Peyer's patch (tissue), 4 donors: ENCODE measurements at regions not wholly inside any gene's neighbourhood (a gene's known extent, or its start where the extent isn't known, plus 50 kb on each side); places are given as distances from the start of the nearest gene placed in this dataset.

Experiments
- DNase-seq, 3 donors: peaks; one replicate each; pipeline ENCODE4 v3.0.0-alpha.2; 2017 to 2019
- H3K27ac ChIP-seq, 4 donors: fragments of 200-600 bp; sonication (generic); one replicate each; pipeline ENCODE4 v1.5.1; 2016 to 2019
- H3K27me3 ChIP-seq, 2 donors: fragments of 200-600 bp; sonication (generic); one replicate each; pipeline ENCODE4 v1.5.1; 2019
- H3K36me3 ChIP-seq, 3 donors: fragments of 200-600 bp; sonication (generic); one replicate each; pipeline ENCODE4 v1.5.1; 2016 to 2019
- H3K4me1 ChIP-seq, 4 donors: fragments of 200-600 bp; sonication (generic); one replicate each; pipeline ENCODE4 v1.5.1; 2016 to 2019
- H3K4me3 ChIP-seq, 4 donors: fragments of 200-600 bp; sonication (generic); 1 replicate in 3 of 4; 2 replicates in 1 of 4; pipeline ENCODE4 v1.5.1; 2016 to 2019; ENCODE audit warnings: mild to moderate bottlenecking in 1 of 4
- H3K9me3 ChIP-seq, 4 donors: fragments of 200-600 bp; sonication (generic); one replicate each; pipeline ENCODE4 v1.5.1; 2016 to 2019; ENCODE audit warnings: mild to moderate bottlenecking in 1 of 4
- POLR2A ChIP-seq, 2 donors: fragments of 450-650 bp; IDR thresholded peaks; one replicate each; pipeline ENCODE4 v1.5.1; 2017; ENCODE audit warnings: antibody characterized with exemption in 2 of 2, mild to moderate bottlenecking in 2 of 2, moderate library complexity in 2 of 2
- TF ChIP-seq, protein P1 (sequence below), 6 experiments: fragments of 450-650 bp in 4 of 6; fragments of 200-600 bp in 2 of 6; sonication (generic) in 1 of 6; IDR thresholded peaks; one replicate each; pipeline ENCODE4 v1.5.1; 2017 to 2019; ENCODE audit warnings: antibody characterized with exemption in 6 of 6, mild to moderate bottlenecking in 3 of 6, moderate library complexity in 1 of 6

GRCh38 chr9:134544388-134545214 is 97.0 kb upstream of the COL5A1 start:
- no peak overlapping the region for H3K4me3 ChIP-seq
- DNase-seq = peak in 1 of 3 donors; percentile 41
- H3K36me3 ChIP-seq = no peaks in the 10 kb centered on the region
- H3K27me3 ChIP-seq = no peaks in the 10 kb centered on the region
- peak overlapping the region in 3 of 4 donors; percentile 55 to 80 (median 55) for H3K27ac ChIP-seq
- H3K4me1 ChIP-seq = no peaks in the 10 kb centered on the region
- no peaks in the 10 kb centered on the region for H3K9me3 ChIP-seq
- TF ChIP-seq POLR2A (IDR thresholded peaks at IDR 0.05) = no peak
- TF ChIP-seq, protein P1, sequence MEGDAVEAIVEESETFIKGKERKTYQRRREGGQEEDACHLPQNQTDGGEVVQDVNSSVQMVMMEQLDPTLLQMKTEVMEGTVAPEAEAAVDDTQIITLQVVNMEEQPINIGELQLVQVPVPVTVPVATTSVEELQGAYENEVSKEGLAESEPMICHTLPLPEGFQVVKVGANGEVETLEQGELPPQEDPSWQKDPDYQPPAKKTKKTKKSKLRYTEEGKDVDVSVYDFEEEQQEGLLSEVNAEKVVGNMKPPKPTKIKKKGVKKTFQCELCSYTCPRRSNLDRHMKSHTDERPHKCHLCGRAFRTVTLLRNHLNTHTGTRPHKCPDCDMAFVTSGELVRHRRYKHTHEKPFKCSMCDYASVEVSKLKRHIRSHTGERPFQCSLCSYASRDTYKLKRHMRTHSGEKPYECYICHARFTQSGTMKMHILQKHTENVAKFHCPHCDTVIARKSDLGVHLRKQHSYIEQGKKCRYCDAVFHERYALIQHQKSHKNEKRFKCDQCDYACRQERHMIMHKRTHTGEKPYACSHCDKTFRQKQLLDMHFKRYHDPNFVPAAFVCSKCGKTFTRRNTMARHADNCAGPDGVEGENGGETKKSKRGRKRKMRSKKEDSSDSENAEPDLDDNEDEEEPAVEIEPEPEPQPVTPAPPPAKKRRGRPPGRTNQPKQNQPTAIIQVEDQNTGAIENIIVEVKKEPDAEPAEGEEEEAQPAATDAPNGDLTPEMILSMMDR (IDR thresholded peaks at IDR 0.05) = no peak

DNA sequence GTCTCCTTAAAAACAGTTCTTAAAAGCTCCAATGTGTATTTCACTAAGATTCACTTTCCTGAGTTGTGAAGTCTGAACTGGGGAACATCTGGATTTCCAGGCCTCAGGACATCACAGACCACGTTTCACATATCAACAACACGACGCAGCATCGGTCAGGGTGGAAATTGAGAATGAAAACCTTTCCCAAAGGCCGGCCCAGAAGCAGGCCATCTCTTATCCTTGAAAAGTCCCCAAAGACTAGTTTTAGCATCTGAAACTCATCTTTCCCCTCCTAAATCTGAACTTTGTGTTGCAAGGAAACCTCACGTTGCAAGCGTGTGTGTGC is 96.4 kb upstream of the COL5A1 start:
- no peak overlapping the region for H3K4me3 ChIP-seq
- no peaks in the 10 kb centered on the region for H3K27me3 ChIP-seq
- H3K36me3 ChIP-seq = no peaks in the 10 kb centered on the region
- DNase-seq = no peak
- TF ChIP-seq, protein P1 (IDR thresholded peaks at IDR 0.05) = no peak
- no peak for TF ChIP-seq POLR2A (IDR thresholded peaks at IDR 0.05)
- H3K9me3 ChIP-seq = no peaks in the 10 kb centered on the region
- H3K27ac ChIP-seq = peak overlapping the region in 2 of 4 donors; percentile 55 to 80
- H3K4me1 ChIP-seq = no peaks in the 10 kb centered on the region

DNA sequence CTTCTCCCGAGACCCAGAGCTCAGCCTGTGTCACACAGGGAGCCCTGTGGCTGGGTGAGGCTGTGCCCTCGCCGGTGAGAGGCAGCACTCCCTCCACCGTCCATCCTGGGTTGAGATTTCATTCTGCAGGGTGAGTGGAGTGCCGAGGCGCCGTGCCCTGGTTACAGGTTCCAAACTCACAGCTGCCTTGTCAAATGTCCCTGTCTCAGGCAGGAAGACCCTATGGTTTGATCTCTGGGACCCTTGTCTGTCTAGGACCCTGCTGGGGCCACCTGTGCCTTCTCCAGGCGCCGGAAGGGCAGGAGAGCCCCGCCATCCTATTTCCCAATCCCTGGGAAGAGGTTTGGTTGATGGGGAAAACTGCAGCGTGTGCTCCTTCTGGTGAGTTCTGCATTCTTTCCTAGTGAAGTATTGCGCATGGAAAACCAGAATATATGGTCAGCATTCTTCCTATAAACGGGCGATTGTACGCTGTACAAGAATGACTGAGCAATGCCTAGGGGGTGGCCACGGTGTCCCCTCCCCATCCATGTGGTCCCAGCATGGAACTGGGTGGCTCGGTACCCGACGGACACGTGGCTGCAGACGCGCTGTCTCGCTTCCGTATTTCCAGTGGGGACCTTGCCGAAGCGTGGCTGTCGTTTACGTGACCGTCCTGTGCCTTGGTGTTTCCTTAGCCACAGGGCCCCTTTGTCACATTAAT is 95.9 kb upstream of the COL5A1 start:
- Histone ChIP-seq H3K27me3 (no peaks in the 10 kb centered on the region), H3K27ac (peak overlapping the region; percentile 25 to 80 (median 44)), H3K36me3 (no peaks in the 10 kb centered on the region), H3K4me3 (no peak overlapping the region), H3K4me1 (no peaks in the 10 kb centered on the region), H3K9me3 (no peaks in the 10 kb centered on the region)
- peak in 1 of 3 donors; percentile 45 for DNase-seq
- TF ChIP-seq, protein P1 (IDR thresholded peaks at IDR 0.05) = no peak
- TF ChIP-seq POLR2A (IDR thresholded peaks at IDR 0.05) = no peak

DNA sequence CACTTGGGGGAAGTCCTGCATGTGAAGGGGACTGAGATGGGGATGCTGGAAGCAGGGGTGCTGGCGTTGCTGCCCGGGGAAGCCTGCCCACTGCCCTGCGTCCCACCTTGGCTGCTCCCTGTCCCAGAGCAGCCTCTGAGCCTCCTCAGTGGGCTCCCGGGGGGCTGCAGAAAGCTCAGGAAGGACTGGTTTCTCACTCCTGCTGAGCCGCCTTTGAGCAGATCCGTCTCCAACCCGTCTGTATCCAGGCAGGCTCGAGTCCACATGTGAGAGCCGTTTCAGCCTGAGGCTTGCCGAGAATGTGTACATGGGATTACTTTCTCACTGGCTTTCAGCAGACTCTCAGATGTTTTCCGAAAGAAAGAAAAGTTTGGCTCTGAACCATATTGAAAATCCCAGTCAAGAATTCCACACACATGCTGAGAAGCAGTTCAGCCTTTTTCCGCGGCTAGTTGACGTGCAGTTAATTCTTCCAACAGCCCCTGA is 95.3 kb upstream of the COL5A1 start:
- Histone ChIP-seq H3K4me1 (peaks cover 0 to 2% (median 0%) of the 10 kb centered on the region in 4 donors), H3K27me3 (no peaks in the 10 kb centered on the region), H3K27ac (peak overlapping the region; percentile 25 to 80 (median 44)), H3K36me3 (no peaks in the 10 kb centered on the region), H3K9me3 (no peaks in the 10 kb centered on the region), H3K4me3 (no peak overlapping the region)
- no peak for DNase-seq
- TF ChIP-seq, protein P1 (IDR thresholded peaks at IDR 0.05) = no peak
- no peak for TF ChIP-seq POLR2A (IDR thresholded peaks at IDR 0.05)

DNA sequence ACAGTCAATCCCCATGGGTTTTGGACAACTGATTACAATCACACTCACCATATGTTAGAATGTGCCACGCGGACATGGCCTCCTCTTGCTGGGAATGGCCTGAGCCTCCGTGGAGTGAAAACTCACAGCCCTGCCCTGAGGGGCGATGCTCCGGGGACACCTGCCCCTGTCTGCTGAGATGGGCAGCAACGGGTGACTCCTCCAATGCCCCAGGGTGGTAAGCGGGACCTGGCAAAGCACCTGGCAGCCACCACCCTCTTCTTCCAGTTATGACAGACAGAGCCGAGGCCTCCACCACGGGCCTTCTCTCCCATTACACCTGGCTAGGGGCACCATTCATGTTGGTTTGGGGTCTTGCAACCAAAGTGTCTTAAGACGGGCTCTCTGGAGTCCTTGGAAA is 94.9 kb upstream of the COL5A1 start:
- H3K4me1 ChIP-seq = peaks cover 0 to 7% (median 0%) of the 10 kb centered on the region in 4 donors
- H3K36me3 ChIP-seq = no peaks in the 10 kb centered on the region
- peak overlapping the region in 1 of 4 donors; percentile 80 for H3K27ac ChIP-seq
- TF ChIP-seq POLR2A (IDR thresholded peaks at IDR 0.05) = no peak
- TF ChIP-seq, protein P1 (IDR thresholded peaks at IDR 0.05) = no peak
- DNase-seq = no peak
- no peaks in the 10 kb centered on the region for H3K9me3 ChIP-seq
- H3K4me3 ChIP-seq = no peak overlapping the region
- no peaks in the 10 kb centered on the region for H3K27me3 ChIP-seq
